Natural killer cell (primary cell): ENCODE measurements at regions not wholly inside any gene's neighbourhood (a gene's known extent, or its start where the extent isn't known, plus 50 kb on each side); places are given as distances from the start of the nearest gene placed in this dataset.
A peak's percentile ranks its signal among the peaks of the same experiment; 100 is the strongest.

Source experiments
- ATAC-seq, 3 donors: fragments of 150-1000 bp in 2 of 3; fragments of 200-7000 bp in 1 of 3; cut with Tn5 transposase; 1 replicate in 1 of 3; 2 replicates in 2 of 3; pipeline ENCODE4 v1.10.0; 2021; ENCODE audit warnings: mild to moderate bottlenecking in 2 of 3, moderate library complexity in 2 of 3
- DNase-seq, 2 donors: peaks; one replicate each; pipeline versions ENCODE4 v3.0.0 to v3.0.0-alpha.2; 2013 to 2021; ENCODE audit warnings: mixed read lengths in 1 of 2
- H3K27ac ChIP-seq: one replicate; pipeline ENCODE4 v1.5.1; 2013; ENCODE audit warnings: mild to moderate bottlenecking, low read length
- H3K27me3 ChIP-seq: one replicate; pipeline ENCODE4 v1.6.1; 2013; ENCODE audit warnings: low read length; ENCODE audit not compliant: control insufficient read depth, insufficient read depth
- H3K36me3 ChIP-seq: one replicate; pipeline ENCODE4 v1.6.1; 2013; ENCODE audit warnings: low read length; ENCODE audit not compliant: control insufficient read depth, insufficient read depth
- H3K4me1 ChIP-seq: one replicate; pipeline ENCODE4 v1.6.1; 2013; ENCODE audit warnings: low read length; ENCODE audit not compliant: control insufficient read depth, insufficient read depth
- H3K4me3 ChIP-seq: one replicate; pipeline ENCODE4 v1.5.1; 2013; ENCODE audit warnings: low read length
- H3K9me3 ChIP-seq: one replicate; pipeline ENCODE4 v1.6.1; 2013; ENCODE audit warnings: low read length; ENCODE audit not compliant: control insufficient read depth, insufficient read depth
- H3K27ac Mint-ChIP-seq, 2 donors: one replicate each; pipeline ENCODE4 v1.8.0; 2022; ENCODE audit warnings: mild to moderate bottlenecking in 2 of 2, mixed read lengths in 2 of 2, moderate library complexity in 1 of 2
- H3K27me3 Mint-ChIP-seq, 2 donors: one replicate each; pipeline ENCODE4 v1.8.0; 2022; ENCODE audit warnings: low read depth in 2 of 2, mixed read lengths in 2 of 2
- H3K36me3 Mint-ChIP-seq: one replicate; pipeline ENCODE4 v1.8.0; 2022; ENCODE audit warnings: mixed read lengths
- H3K4me1 Mint-ChIP-seq, 2 donors: one replicate each; pipeline ENCODE4 v1.8.0; 2022; ENCODE audit warnings: mixed read lengths in 2 of 2
- H3K4me3 Mint-ChIP-seq: one replicate; pipeline ENCODE4 v1.8.0; 2022; ENCODE audit warnings: mild to moderate bottlenecking, moderate library complexity, mixed read lengths
- H3K9me3 Mint-ChIP-seq, 2 donors: one replicate each; pipeline ENCODE4 v1.8.0; 2022; ENCODE audit warnings: mixed read lengths in 2 of 2
- CTCF ChIP-seq: fragments of 200-600 bp; IDR thresholded peaks from one replicate; pipeline ENCODE4 v1.8.0; 2022; ENCODE audit warnings: antibody characterized with exemption
- WGBS: methylation state at CpG from one replicate; pipeline ENCODE4 v1.1.7; 2013; ENCODE audit warnings: missing lambda C conversion rate; ENCODE audit not compliant: insufficient coverage; 5-methylcytosine and 5-hydroxymethylcytosine counted together
- intact Hi-C: fragments of 100-400 bp; cut with micrococcal nuclease; formaldehyde crosslinking; loops from one replicate; pipeline ENCODE4 v1.14.2; 2022

GRCh38 chr6:137349856-137350830 lies 131.0 kb upstream of the IFNGR1 start:
- H3K36me3 Mint-ChIP-seq = no peaks in the 10 kb centered on the region
- no peaks in the 10 kb centered on the region for H3K9me3 Mint-ChIP-seq
- Histone ChIP-seq H3K36me3 (no peaks in the 10 kb centered on the region), H3K4me3 (no peak overlapping the region), H3K9me3 (no peaks in the 10 kb centered on the region), H3K4me1 (peaks cover 2% of the 10 kb centered on the region), H3K27ac (no peak overlapping the region), H3K27me3 (no peaks in the 10 kb centered on the region)
- no peak for ATAC-seq
- no peaks in the 10 kb centered on the region for H3K27me3 Mint-ChIP-seq
- H3K27ac Mint-ChIP-seq = no peak overlapping the region
- intact Hi-C loops = no loop called here
- peaks cover 20 to 21% of the 10 kb centered on the region in 2 donors for H3K4me1 Mint-ChIP-seq
- 95% methylated on average over 11 of the region's 11 CpGs for WGBS
- TF ChIP-seq CTCF = no peak
- no peak for DNase-seq
- H3K4me3 Mint-ChIP-seq = no peak overlapping the region

- no peak for TF ChIP-seq CTCF
- Histone ChIP-seq H3K4me3 (no peak overlapping the region), H3K27me3 (no peaks in the 10 kb centered on the region), H3K36me3 (no peaks in the 10 kb centered on the region), H3K9me3 (no peaks in the 10 kb centered on the region), H3K27ac (no peak overlapping the region), H3K4me1 (peaks cover 2% of the 10 kb centered on the region)
- Mint-ChIP-seq H3K4me1 (peaks cover 18 to 23% of the 10 kb centered on the region in 2 donors), H3K27ac (no peak overlapping the region), H3K36me3 (no peaks in the 10 kb centered on the region), H3K9me3 (no peaks in the 10 kb centered on the region), H3K4me3 (no peak overlapping the region), H3K27me3 (no peaks in the 10 kb centered on the region)
- WGBS = 70% methylated on average over 3 of the region's 3 CpGs
- intact Hi-C loops = no loop called here
- DNase-seq (no peak), ATAC-seq (no peak)
These were observed 129.6 kb upstream of the IFNGR1 start for GRCh38 chr6:137348777-137349176.

- WGBS = 100% methylated on average over 2 of the region's 3 CpGs
- H3K9me3 Mint-ChIP-seq = no peaks in the 10 kb centered on the region
- peaks cover 14% of the 10 kb centered on the region for H3K4me1 ChIP-seq
- H3K9me3 ChIP-seq = no peaks in the 10 kb centered on the region
- H3K36me3 Mint-ChIP-seq = no peaks in the 10 kb centered on the region
- no peak overlapping the region for H3K4me3 ChIP-seq
- peaks cover 28 to 41% of the 10 kb centered on the region in 2 donors for H3K4me1 Mint-ChIP-seq
- H3K27me3 Mint-ChIP-seq = no peaks in the 10 kb centered on the region
- no peak overlapping the region for H3K27ac ChIP-seq
- H3K4me3 Mint-ChIP-seq = peak overlapping the region; percentile 86
- no peak for DNase-seq
- intact Hi-C loops = loop anchor here (2.0 kb wide), 1 partner anchor 46 kb away; no protein-coding TSS in a partner anchor
- H3K36me3 ChIP-seq = no peaks in the 10 kb centered on the region
- no peaks in the 10 kb centered on the region for H3K27me3 ChIP-seq
- peak overlapping the region; percentile 79 to 83 for H3K27ac Mint-ChIP-seq
- no peak for TF ChIP-seq CTCF
- ATAC-seq = no peak
These were observed 124.1 kb upstream of the IFNGR1 start for GRCh38 chr6:137343241-137343640.
